Stomach smooth muscle (tissue), 2 donors: ENCODE measurements at regions not wholly inside any gene's neighbourhood (a gene's known extent, or its start where the extent isn't known, plus 50 kb on each side); places are given as distances from the start of the nearest gene placed in this dataset.
"Not testable (repeated sequence)": the region's sequence is repeated elsewhere in the genome, so short reads cannot be mapped to it uniquely, and the experiment has no call there.

ENCODE experiments used
- H3K27ac ChIP-seq: one replicate; pipeline ENCODE4 v1.7.0; 2013; ENCODE audit warnings: mild to moderate bottlenecking, low read length, inconsistent platforms
- H3K27me3 ChIP-seq, 2 donors: one replicate each; pipeline ENCODE4 v1.7.0; 2013; ENCODE audit warnings: low read length in 2 of 2; ENCODE audit not compliant: insufficient read depth in 2 of 2, control insufficient read depth in 1 of 2
- H3K36me3 ChIP-seq, 2 donors: one replicate each; pipeline ENCODE4 v1.7.0; 2013; ENCODE audit warnings: low read length in 2 of 2; ENCODE audit not compliant: control insufficient read depth in 2 of 2, insufficient read depth in 2 of 2
- H3K4me1 ChIP-seq: one replicate; pipeline ENCODE4 v1.7.0; 2013; ENCODE audit warnings: low read length; ENCODE audit not compliant: control insufficient read depth, insufficient read depth
- H3K4me3 ChIP-seq, 2 donors: one replicate each; pipeline ENCODE4 v1.7.0; 2013; ENCODE audit warnings: low read length in 2 of 2
- H3K9ac ChIP-seq, 2 donors: one replicate each; pipeline ENCODE4 v1.7.0; 2013; ENCODE audit warnings: low read length in 2 of 2, mild to moderate bottlenecking in 1 of 2
- H3K9me3 ChIP-seq, 2 donors: one replicate each; pipeline ENCODE4 v1.7.0; 2013; ENCODE audit warnings: low read length in 2 of 2; ENCODE audit not compliant: control insufficient read depth in 2 of 2
- donor health status: healthy.
- donor health status: Pancreatic carcinoma.

GRCh38 chr4:3953140-3953489 lies 186.9 kb downstream of the ADRA2C start:
- not testable (repeated sequence) for H3K4me3 ChIP-seq, H3K9me3 ChIP-seq, H3K36me3 ChIP-seq, H3K27me3 ChIP-seq, H3K27ac ChIP-seq, H3K9ac ChIP-seq, H3K4me1 ChIP-seq

- H3K4me1 ChIP-seq, H3K9me3 ChIP-seq: not testable (repeated sequence)
Observed at GRCh38 chr4:3954540-3955320, 188.5 kb downstream of the ADRA2C start.

GRCh38 chr4:3955321-3956164 lies 189.4 kb downstream of the ADRA2C start:
- H3K27me3 ChIP-seq, H3K36me3 ChIP-seq, H3K4me1 ChIP-seq, H3K9me3 ChIP-seq: not testable (repeated sequence)
- Histone ChIP-seq H3K27ac (peak overlapping the region; percentile 80), H3K4me3 (peak overlapping the region; percentile 62 to 76), H3K9ac (peak overlapping the region; percentile 68 to 74)

More at GRCh38 chr4:3954540-3955320, 188.5 kb downstream of the ADRA2C start:
- not testable (repeated sequence) for H3K27me3 ChIP-seq, H3K36me3 ChIP-seq
- Histone ChIP-seq H3K4me3 (peak overlapping the region; percentile 62 to 76), H3K9ac (peak overlapping the region; percentile 42 to 74), H3K27ac (peak overlapping the region; percentile 80)

GRCh38 chr4:3956165-3956867 lies 190.1 kb downstream of the ADRA2C start:
- H3K9me3 ChIP-seq, H3K9ac ChIP-seq, H3K36me3 ChIP-seq, H3K27me3 ChIP-seq, H3K4me1 ChIP-seq: not testable (repeated sequence)
- H3K4me3 ChIP-seq = peak overlapping the region; percentile 51 to 76
- H3K27ac ChIP-seq = peak overlapping the region; percentile 80

- H3K27me3 ChIP-seq, H3K4me3 ChIP-seq, H3K9ac ChIP-seq, H3K4me1 ChIP-seq, H3K36me3 ChIP-seq, H3K27ac ChIP-seq, H3K9me3 ChIP-seq: not testable (repeated sequence)
Observed at GRCh38 chr4:3961091-3961672, 195.0 kb downstream of the ADRA2C start.

GRCh38 chr4:3964572-3965278 lies 198.5 kb downstream of the ADRA2C start:
- not testable (repeated sequence) for H3K36me3 ChIP-seq, H3K27ac ChIP-seq, H3K4me1 ChIP-seq, H3K9ac ChIP-seq, H3K27me3 ChIP-seq, H3K9me3 ChIP-seq, H3K4me3 ChIP-seq

GRCh38 chr4:3967204-3967603 lies 201.0 kb downstream of the ADRA2C start:
- H3K9me3 ChIP-seq, H3K4me1 ChIP-seq, H3K27me3 ChIP-seq, H3K4me3 ChIP-seq, H3K36me3 ChIP-seq, H3K27ac ChIP-seq, H3K9ac ChIP-seq: not testable (repeated sequence)

- not testable (repeated sequence) for H3K36me3 ChIP-seq, H3K9ac ChIP-seq, H3K4me1 ChIP-seq, H3K27ac ChIP-seq, H3K4me3 ChIP-seq, H3K9me3 ChIP-seq, H3K27me3 ChIP-seq
Observed at GRCh38 chr4:3972626-3973025, 206.4 kb downstream of the ADRA2C start.

GRCh38 chr4:3973581-3974200 lies 207.5 kb downstream of the ADRA2C start:
- not testable (repeated sequence) for H3K36me3 ChIP-seq, H3K4me1 ChIP-seq, H3K9me3 ChIP-seq, H3K9ac ChIP-seq, H3K27me3 ChIP-seq, H3K27ac ChIP-seq, H3K4me3 ChIP-seq

- H3K27ac ChIP-seq, H3K36me3 ChIP-seq, H3K9me3 ChIP-seq, H3K9ac ChIP-seq, H3K4me3 ChIP-seq, H3K4me1 ChIP-seq, H3K27me3 ChIP-seq: not testable (repeated sequence)
Observed at GRCh38 chr4:3983518-3984125, 217.4 kb downstream of the ADRA2C start.
